Gastrocnemius medialis (tissue), 4 donors: ENCODE measurements at regions not wholly inside any gene's neighbourhood (a gene's known extent, or its start where the extent isn't known, plus 50 kb on each side); places are given as distances from the start of the nearest gene placed in this dataset.

Experiments used
- POLR2A ChIP-seq, 2 donors: fragments of 450-650 bp; IDR thresholded peaks; one replicate each; pipeline ENCODE4 v1.6.1; 2017; ENCODE audit warnings: antibody characterized with exemption in 2 of 2, mild to moderate bottlenecking in 2 of 2, moderate library complexity in 2 of 2
- TF ChIP-seq, protein P1 (sequence below), 5 experiments: fragments of 450-650 bp in 3 of 5; fragments of 200-600 bp in 2 of 5; sonication (generic) in 2 of 5; IDR thresholded peaks in 4 of 5; conservative IDR thresholded peaks in 1 of 5; 1 replicate in 4 of 5; 2 replicates in 1 of 5; pipeline ENCODE4 v1.5.1; 2016 to 2019; ENCODE audit warnings: antibody characterized with exemption in 5 of 5, mild to moderate bottlenecking in 3 of 5, moderate library complexity in 3 of 5

DNA sequence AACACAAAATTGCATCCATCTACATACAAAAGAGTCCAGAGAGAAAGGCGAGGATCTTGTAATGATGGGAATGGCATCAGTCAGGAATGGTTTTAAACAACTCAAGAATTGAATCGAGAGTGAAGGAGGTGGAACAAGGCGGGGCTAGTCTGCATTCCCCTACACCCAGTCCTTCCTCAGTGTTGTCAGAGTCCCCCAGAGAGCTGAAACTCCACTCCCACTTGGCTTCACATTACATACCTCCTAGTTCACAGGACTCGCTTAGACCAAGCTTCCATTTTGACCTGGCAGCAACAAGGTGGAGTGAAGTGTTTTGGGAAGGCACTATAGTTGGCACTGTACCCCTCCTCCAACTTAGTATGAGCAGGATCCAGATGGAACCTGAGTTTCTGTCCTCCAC lies 1273.5 kb upstream of the CRIM1 start:
- TF ChIP-seq, protein P1, sequence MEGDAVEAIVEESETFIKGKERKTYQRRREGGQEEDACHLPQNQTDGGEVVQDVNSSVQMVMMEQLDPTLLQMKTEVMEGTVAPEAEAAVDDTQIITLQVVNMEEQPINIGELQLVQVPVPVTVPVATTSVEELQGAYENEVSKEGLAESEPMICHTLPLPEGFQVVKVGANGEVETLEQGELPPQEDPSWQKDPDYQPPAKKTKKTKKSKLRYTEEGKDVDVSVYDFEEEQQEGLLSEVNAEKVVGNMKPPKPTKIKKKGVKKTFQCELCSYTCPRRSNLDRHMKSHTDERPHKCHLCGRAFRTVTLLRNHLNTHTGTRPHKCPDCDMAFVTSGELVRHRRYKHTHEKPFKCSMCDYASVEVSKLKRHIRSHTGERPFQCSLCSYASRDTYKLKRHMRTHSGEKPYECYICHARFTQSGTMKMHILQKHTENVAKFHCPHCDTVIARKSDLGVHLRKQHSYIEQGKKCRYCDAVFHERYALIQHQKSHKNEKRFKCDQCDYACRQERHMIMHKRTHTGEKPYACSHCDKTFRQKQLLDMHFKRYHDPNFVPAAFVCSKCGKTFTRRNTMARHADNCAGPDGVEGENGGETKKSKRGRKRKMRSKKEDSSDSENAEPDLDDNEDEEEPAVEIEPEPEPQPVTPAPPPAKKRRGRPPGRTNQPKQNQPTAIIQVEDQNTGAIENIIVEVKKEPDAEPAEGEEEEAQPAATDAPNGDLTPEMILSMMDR (IDR thresholded peaks at IDR 0.05 in 4 of 5, conservative IDR thresholded peaks at IDR 0.05 in 1 of 5), result no peak
- TF ChIP-seq POLR2A (IDR thresholded peaks at IDR 0.05), result no peak
